Activated B cell treated with CpG ODN at 0.5 μM for 24 hours (primary cell): ENCODE measurements at regions not wholly inside any gene's neighbourhood (a gene's known extent, or its start where the extent isn't known, plus 50 kb on each side); places are given as distances from the start of the nearest gene placed in this dataset.

ENCODE experiments used
- ATAC-seq: fragments of 200-7000 bp; cut with Tn5 transposase; one replicate; pipeline ENCODE4 v1.10.0; 2021; ENCODE audit warnings: low read depth, mild to moderate bottlenecking, moderate library complexity
- CTCF ChIA-PET: fragments of 350-600 bp; sonication (Branson Sonifier 250); formaldehyde crosslinking; loops from one replicate; lab custom pipeline; 2021; ENCODE audit warnings: antibody characterized with exemption; lab: Charles Lee
- POLR2A ChIA-PET: fragments of 350-600 bp; sonication (Branson Sonifier 250); formaldehyde crosslinking; loops from one replicate; lab custom pipeline; 2021; ENCODE audit warnings: antibody characterized with exemption; lab: Charles Lee
- DNase-seq: peaks from one replicate; pipeline ENCODE4 v3.0.0; 2022
- H3K27ac Mint-ChIP-seq: one replicate; pipeline ENCODE4 v1.8.0; 2020; ENCODE audit warnings: mixed read lengths
- H3K27me3 Mint-ChIP-seq: one replicate; pipeline ENCODE4 v1.8.0; 2021; ENCODE audit warnings: mixed read lengths
- H3K36me3 Mint-ChIP-seq: one replicate; pipeline ENCODE4 v1.8.0; 2021; ENCODE audit warnings: low read depth, mixed read lengths
- H3K4me1 Mint-ChIP-seq: one replicate; pipeline ENCODE4 v1.8.0; 2021; ENCODE audit warnings: mixed read lengths
- H3K4me3 Mint-ChIP-seq: one replicate; pipeline ENCODE4 v1.8.0; 2020; ENCODE audit warnings: mild to moderate bottlenecking, mixed read lengths
- H3K9me3 Mint-ChIP-seq: one replicate; pipeline ENCODE4 v1.8.0; 2020; ENCODE audit warnings: mixed read lengths
- intact Hi-C: fragments of 100-400 bp; cut with micrococcal nuclease; formaldehyde crosslinking; loops from one replicate; pipeline ENCODE4 v1.15.1; 2024
- TF ChIP-seq, protein P1 (sequence below): fragments of 200-600 bp; IDR thresholded peaks from one replicate; pipeline ENCODE4 v1.8.0; 2022; ENCODE audit warnings: antibody characterized with exemption, mild to moderate bottlenecking

DNA sequence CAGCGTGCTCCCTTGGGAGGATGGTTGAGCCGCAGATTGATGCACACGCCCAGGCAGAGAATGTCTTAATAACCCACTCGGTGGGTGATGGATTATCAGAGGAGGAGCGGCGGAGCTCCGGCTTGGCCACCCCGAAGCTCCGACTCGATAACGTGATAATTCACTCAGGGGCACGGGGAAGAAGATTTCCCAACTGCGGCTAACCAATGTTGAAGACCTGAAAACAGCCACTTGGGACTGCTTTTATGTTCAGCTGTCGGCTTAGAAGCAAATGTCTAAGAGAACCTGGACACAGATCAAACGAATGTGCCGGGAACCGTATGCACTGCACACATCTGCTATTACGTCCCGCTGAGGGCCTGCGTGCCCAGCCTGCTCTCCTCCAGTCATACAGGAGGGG is 206.8 kb upstream of the CADM1 start:
- Mint-ChIP-seq H3K27ac (no peak overlapping the region), H3K9me3 (peaks cover 5% of the 10 kb centered on the region), H3K4me3 (no peak overlapping the region), H3K27me3 (no peaks in the 10 kb centered on the region), H3K4me1 (peaks cover 2% of the 10 kb centered on the region), H3K36me3 (no peaks in the 10 kb centered on the region)
- TF ChIP-seq, protein P1, sequence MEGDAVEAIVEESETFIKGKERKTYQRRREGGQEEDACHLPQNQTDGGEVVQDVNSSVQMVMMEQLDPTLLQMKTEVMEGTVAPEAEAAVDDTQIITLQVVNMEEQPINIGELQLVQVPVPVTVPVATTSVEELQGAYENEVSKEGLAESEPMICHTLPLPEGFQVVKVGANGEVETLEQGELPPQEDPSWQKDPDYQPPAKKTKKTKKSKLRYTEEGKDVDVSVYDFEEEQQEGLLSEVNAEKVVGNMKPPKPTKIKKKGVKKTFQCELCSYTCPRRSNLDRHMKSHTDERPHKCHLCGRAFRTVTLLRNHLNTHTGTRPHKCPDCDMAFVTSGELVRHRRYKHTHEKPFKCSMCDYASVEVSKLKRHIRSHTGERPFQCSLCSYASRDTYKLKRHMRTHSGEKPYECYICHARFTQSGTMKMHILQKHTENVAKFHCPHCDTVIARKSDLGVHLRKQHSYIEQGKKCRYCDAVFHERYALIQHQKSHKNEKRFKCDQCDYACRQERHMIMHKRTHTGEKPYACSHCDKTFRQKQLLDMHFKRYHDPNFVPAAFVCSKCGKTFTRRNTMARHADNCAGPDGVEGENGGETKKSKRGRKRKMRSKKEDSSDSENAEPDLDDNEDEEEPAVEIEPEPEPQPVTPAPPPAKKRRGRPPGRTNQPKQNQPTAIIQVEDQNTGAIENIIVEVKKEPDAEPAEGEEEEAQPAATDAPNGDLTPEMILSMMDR = no peak
- ATAC-seq = no peak
- POLR2A ChIA-PET = no interaction called here
- DNase-seq = no peak
- intact Hi-C loops = no loop called here
- CTCF ChIA-PET = no interaction called here

DNA sequence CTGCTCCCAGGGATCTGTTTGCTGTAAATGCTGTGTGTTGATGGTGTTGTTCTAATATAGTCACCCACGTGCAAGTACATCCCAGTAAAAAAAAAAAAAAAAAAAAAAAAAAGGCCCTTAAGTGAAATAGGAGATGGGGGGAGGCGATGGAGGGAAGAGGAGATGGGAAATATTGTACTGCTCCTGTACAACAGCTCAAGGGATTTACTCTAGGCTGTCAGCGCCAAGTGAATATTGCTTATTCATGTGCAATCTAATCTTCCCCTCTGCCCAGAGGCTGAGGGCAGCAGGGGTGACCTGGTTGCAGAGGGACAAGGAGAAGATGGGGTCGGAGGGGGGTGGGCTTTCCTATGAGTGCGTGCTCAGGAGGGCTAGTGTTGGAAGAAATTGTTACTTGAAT is 206.2 kb upstream of the CADM1 start:
- CTCF ChIA-PET = no interaction called here
- Mint-ChIP-seq H3K4me1 (peaks cover 2% of the 10 kb centered on the region), H3K4me3 (no peak overlapping the region), H3K9me3 (peaks cover 5% of the 10 kb centered on the region), H3K27me3 (no peaks in the 10 kb centered on the region), H3K36me3 (no peaks in the 10 kb centered on the region), H3K27ac (no peak overlapping the region)
- intact Hi-C loops = no loop called here
- POLR2A ChIA-PET = no interaction called here
- DNase-seq = no peak
- ATAC-seq = no peak
- TF ChIP-seq, protein P1 = no peak

DNA sequence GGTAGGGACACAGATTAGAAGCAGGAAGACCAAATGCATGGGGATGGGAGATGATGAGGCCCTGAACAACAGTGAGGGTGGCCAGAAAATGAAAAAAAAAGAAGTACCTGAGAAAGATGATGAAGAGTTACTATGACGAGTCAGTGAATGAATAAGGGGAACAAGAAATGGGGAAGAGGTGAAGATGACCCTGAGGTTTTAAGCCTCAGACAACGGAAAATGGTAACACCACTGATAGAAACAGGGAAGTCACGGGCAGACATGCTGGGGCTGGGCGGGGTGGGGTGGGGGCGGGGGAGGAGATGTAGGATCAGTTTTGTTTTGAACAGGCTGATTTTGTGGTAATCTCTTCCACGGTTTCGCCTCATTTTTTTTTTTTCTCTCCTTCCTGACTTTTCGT is 205.1 kb upstream of the CADM1 start:
- H3K4me3 Mint-ChIP-seq = no peak overlapping the region
- ATAC-seq (no peak), DNase-seq (no peak)
- peaks cover 5% of the 10 kb centered on the region for H3K9me3 Mint-ChIP-seq
- TF ChIP-seq, protein P1 = no peak
- intact Hi-C loops = no loop called here
- no peak overlapping the region for H3K27ac Mint-ChIP-seq
- no peaks in the 10 kb centered on the region for H3K36me3 Mint-ChIP-seq
- H3K4me1 Mint-ChIP-seq = peaks cover 2% of the 10 kb centered on the region
- POLR2A ChIA-PET = no interaction called here
- no peaks in the 10 kb centered on the region for H3K27me3 Mint-ChIP-seq
- CTCF ChIA-PET = no interaction called here

DNA sequence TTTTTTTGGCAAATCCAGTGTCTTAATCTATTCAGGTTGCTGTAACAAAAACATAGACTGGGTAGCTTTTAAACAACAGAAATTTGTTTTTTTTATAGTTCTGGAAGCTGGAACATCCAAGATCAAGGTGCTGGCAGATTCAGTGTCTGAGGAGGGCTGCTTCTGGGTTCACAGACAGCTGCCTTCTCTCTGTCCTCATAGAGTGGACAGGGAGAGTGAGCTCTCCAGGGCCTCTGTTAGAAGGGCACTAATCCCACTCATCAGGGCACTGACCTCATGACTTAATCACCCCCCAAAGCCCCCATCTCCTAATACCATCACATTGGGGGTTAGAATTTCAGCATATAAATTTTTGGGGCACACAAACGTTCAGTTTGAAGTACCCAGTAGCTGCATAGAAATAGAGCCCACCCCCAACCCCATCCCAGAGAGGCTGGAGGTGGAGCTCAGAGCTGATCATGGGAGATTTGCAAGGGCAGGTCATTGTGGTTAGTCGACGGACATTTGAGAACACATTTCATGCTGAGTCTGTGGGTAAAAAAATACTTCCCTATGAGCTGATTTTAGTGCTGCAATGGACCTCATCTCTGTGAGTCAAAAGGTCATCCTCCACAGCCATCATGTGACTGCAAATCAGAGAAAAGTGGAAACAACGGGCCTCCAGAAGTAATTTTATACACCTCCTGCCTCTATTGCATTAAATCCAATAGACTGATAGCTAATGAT is 203.1 kb upstream of the CADM1 start:
- CTCF ChIA-PET = no interaction called here
- H3K4me1 Mint-ChIP-seq = peaks cover 2% of the 10 kb centered on the region
- POLR2A ChIA-PET = no interaction called here
- H3K9me3 Mint-ChIP-seq = peaks cover 5% of the 10 kb centered on the region
- ATAC-seq (no peak), DNase-seq (no peak)
- no peak overlapping the region for H3K4me3 Mint-ChIP-seq
- TF ChIP-seq, protein P1 = no peak
- no peak overlapping the region for H3K27ac Mint-ChIP-seq
- H3K36me3 Mint-ChIP-seq = no peaks in the 10 kb centered on the region
- H3K27me3 Mint-ChIP-seq = no peaks in the 10 kb centered on the region
- intact Hi-C loops = no loop called here

DNA sequence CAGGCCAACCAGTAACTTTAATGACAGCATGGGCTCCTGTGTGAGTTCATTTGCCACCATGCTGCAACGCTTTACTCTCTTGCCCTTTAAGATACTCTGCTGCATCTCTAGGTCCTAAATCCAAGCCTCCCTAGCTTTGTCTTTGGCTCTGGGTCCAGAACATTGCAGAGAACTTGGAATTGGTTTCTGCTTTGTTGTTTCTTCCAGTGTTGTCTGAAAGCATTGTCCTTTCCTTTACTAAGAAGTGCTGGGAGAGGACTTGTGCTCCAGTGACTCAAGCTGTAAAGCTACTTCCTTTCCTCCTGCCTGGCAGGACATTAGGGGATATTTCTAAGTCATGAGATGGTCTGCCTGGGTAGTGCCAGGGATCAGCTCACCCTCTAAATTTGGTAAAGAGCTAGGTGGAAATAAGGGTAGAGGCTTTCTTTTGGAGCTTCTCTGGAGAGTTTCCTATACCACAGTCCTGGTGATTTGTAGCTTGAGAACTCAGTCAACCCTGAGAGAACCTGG is 202.5 kb upstream of the CADM1 start:
- Mint-ChIP-seq H3K27me3 (no peaks in the 10 kb centered on the region), H3K36me3 (no peaks in the 10 kb centered on the region), H3K9me3 (peaks cover 5% of the 10 kb centered on the region), H3K4me3 (no peak overlapping the region), H3K27ac (no peak overlapping the region), H3K4me1 (peaks cover 2% of the 10 kb centered on the region)
- ChIA-PET POLR2A (no interaction called here), CTCF (no interaction called here)
- intact Hi-C loops = no loop called here
- TF ChIP-seq, protein P1 = no peak
- ATAC-seq (no peak), DNase-seq (no peak)
